ENCODE measurements at regions not wholly inside any gene's neighbourhood (a gene's known extent, or its start where the extent isn't known, plus 50 kb on each side); places are given as distances from the start of the nearest gene placed in this dataset.

DNA sequence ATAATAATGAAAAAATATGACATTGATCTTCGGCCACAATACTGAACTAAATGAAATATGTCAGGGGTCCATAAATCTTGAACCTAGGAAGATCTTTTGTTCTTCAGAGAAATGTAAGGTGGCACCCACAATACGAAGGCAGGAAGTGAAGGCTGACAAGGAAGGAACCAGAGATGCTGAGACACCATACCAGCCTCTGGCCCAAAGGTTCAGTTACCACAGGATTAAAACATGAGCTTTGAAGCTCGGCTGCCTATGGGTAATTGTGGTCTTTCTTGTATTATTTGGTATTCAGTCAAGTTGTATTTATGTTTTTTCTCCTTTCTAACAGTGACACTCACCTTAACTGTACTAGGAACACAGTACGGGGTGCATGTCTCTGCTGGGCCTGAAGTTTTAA lies 448.8 kb upstream of the SETBP1 start:
- no peak for DNase-seq (ENCODE audit: low spot score)

DNA sequence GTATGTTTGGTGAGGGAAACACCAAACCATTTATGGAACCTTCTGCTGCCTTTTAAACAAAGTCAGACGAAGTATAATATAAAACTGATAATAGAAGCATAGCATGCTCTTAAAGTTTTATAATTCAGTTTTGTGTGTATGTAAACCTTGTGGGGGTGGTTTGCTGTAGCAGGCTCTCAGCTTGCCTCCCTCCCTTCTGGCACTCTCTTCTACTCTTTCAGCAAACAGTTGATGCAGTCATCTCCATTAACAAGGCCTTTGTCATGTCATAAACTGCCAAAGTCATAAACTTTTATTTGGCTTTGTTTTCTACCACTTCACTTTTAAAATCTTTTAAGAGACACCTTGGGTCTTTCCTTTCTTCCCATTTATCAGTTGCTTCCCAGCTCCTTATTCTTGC lies 448.2 kb upstream of the SETBP1 start:
- DNase-seq (ENCODE audit: low spot score), result no peak

DNA sequence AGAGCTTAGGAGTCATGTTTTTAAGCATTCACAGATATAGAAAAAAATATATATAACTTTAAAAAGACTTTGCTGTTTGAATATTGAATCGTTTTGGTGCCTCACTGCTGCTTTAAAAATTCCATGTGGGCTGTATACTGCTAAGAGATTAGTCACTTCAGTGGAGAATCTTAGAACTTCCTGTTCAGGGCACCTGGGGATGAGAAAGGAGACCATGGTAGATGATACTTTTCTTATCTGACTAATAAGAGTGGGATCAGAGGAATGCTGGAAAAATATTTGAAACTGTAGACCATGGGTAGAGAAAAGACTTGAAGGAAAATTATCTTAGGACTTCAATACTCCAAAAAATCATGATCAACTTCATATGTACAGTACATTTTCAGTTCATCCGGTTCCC lies 442.2 kb upstream of the SETBP1 start:
- DNase-seq (ENCODE audit: low spot score), result no peak

DNA sequence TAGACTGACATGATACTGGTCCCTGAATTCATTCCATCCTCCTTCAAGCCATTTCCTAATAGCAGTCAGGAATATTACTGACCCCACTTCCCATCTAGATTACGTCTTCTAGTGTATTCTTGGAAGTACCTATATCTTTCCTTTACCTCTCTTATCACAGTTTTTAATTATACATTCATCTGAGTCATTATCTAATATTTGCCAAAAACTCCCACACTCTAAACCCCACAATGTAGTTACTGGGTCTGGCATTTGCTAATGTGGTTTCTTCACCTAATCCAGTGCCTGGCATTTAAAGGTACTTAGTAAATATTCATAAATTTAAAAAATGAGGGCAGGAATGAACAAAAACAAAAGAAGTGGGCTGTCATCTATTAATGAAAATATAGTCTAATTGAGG lies 441.8 kb upstream of the SETBP1 start:
- DNase-seq (ENCODE audit: low spot score), result no peak

DNA sequence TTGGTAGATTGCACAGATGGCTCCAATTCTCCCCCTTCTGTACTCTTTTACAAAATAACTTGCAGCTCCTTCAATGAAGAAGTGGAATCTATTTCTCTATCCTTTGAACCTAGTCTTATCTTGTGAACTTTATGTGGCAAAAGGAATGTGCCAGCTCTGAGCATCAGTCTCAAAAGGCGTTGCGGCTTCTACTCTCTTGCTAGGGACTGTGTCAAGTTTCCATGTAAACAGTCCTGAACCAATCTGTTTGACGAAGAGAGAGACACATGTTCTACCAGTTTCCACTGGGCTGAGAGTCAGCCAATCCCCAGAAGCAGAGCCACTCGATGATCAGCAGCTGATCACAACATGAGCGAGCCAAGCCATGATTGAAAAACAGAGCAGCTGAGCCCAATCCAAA lies 439.7 kb upstream of the SETBP1 start:
- DNase-seq (ENCODE audit: low spot score), result no peak

DNA sequence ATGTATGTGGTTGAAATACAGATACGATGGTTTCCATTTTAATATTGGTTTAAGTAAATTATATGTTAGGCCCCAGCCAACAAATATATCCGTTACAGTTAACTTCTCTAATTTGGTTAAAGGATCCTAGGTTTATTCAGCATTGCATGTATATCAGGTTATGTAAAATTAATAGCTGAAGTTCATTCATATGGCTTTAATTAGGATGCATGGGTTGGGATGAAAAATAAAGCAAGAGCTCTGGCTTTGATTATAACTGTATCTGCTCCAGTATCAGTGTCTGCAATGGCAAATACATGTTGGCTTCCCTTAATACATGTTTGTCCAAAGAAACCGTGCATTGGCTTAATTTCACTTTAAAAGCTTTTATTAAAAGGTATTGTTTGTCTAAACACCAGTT lies 435.7 kb upstream of the SETBP1 start:
- no peak for DNase-seq (ENCODE audit: low spot score)

DNA sequence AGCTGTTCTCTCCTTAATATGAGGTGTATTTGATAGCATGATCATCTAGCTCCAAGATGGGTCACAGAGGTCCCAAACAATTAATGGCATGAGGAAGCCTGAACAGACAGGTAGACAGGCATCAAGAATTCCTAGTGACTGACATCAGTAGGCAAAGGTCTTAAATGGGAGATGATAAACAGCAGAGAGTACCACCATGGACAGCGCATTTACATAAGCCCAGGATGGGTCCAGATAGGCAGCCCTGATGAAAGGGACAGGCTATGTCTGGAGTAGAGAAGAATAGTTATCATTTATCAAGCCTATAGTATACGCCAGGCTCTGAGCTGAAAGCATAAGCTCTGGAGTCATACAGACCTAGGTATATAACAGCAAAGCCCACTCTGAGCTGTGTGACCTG lies 434.7 kb upstream of the SETBP1 start:
- DNase-seq (ENCODE audit: low spot score), result no peak

DNA sequence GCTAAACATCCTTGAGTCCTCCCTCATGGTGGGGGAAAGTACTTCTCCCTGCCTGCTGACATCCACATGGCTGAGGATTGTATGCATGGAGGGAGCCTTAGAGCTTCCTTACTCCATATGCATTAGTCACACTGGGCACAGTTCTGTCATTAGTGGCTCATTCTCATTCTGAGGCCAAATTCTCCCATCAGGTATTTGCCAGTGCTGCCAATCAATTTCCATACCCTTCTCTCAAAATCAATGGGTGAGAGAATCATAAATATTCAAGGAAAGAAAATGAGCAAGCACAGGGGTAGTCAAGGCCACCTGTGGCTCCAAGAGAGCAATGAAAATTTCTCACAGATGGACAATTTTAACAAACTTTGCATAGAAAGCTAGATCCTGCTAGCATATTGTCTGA lies 422.6 kb upstream of the SETBP1 start:
- no peak for DNase-seq (ENCODE audit: low spot score)

DNA sequence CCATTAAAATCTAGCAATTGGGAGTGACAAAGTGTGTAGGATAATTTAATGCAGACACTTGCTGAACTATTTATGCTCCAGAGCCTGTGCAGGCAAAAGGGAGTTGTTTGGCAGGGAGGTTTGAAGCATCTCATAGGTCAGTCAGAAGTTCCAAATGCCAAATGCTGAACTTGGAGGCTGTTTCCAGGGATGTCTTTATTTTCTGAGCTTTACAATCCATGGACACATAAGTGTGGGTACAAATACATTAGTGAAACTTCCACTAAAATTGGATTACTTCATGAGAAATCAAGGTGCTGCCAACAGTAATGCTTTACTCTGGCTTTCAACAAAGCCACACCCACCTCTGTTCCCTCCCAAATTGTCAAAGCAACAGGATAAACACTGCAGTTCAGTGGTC lies 422.1 kb upstream of the SETBP1 start:
- DNase-seq (ENCODE audit: low spot score), result no peak

DNA sequence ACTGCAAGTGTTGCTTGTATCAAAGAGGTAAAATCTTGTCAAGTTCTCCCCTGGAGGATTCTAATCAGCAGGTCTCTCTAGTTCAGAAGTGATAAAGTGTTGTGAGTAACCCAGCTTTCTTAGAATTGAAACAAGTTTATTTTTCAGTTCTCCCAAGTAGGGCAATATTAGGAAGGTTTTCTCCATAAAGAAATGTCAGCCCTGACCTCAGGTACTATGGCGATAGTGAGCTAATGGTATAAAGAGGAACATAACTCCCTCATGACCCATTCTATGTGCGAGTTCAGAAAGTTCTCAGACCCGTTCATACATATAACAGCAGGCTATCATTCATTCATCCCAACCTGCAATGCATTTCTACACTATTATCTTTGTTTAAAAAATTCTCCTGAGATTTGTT lies 421.1 kb upstream of the SETBP1 start:
- no peak for DNase-seq (ENCODE audit: low spot score)

DNA sequence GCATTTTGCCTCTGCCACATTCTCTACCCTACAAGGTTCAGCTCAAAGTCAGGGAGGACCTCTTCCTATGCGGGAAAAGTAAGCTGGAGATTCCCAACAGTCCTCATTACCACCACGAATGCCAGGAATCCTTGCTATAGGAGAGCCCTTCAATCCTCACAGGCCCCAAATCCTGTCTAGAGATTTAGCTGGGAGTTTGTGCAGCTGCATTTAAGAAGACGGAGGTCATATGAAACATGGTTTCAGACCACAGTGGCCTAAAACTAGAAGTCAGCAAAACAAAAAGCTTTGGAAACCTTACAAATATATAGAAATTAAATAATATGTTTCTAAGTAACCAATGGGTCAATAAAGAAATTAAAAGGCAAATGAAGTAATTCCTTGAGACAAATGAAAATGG lies 415.3 kb upstream of the SETBP1 start:
- no peak for DNase-seq (ENCODE audit: low spot score)

DNA sequence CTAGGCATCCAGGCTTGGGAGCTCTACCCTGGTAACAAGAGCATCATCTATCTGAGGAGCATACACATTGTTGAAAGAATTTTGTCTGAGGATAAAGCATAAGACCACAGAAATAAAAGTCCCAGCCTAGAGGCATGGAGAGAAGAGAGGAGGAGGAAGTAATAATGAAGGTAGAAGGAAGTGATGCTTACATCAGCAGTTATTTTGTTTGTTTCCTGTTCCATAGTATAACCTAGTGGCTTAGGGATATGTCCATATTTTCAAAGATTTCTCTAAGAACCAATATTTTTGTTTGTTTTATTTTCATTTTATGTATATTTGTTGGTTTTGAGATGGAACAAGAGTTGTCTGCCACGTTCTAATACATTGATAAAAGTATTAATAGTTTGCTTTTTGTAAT lies 407.4 kb upstream of the SETBP1 start:
- no peak for DNase-seq (ENCODE audit: low spot score)

DNA sequence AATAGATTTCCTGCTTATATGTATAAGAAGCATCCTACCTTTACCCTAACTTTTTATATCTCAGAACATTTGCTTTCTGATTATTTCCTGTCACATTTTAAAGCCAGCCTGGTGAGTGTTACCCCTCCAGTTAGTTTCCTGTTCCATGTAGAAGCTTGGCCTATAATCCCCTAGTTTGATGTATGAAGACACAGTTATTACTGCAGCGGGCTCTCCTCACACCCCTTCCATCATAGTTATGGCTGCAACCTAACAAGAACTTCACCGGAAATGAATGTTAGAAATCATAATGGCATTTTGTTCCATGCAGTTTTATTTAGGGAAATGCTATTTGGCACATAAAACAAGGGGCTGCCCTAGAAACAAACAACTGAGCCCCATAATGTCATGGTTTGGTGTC lies 400.2 kb upstream of the SETBP1 start:
- DNase-seq (ENCODE audit: low spot score), result no peak

DNA sequence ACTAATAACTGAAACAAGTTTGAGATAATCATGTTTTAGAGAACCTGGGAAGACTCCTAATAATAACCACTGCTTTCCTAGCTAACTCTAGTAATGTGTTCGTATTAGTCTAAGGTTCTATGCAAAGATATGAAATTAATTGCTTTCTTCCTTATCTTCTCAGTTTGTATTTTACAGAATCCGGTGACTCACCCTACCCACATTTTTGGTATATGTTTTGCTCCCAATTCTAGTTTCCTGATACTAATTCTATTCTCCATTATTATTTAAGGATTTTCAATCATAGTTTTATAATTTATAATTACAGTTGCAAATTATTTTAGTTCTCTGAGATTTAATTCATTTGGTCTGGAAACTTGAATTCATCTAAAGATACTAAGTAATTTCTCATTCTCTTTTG lies 394.6 kb upstream of the SETBP1 start:
- DNase-seq (ENCODE audit: low spot score), result no peak

DNA sequence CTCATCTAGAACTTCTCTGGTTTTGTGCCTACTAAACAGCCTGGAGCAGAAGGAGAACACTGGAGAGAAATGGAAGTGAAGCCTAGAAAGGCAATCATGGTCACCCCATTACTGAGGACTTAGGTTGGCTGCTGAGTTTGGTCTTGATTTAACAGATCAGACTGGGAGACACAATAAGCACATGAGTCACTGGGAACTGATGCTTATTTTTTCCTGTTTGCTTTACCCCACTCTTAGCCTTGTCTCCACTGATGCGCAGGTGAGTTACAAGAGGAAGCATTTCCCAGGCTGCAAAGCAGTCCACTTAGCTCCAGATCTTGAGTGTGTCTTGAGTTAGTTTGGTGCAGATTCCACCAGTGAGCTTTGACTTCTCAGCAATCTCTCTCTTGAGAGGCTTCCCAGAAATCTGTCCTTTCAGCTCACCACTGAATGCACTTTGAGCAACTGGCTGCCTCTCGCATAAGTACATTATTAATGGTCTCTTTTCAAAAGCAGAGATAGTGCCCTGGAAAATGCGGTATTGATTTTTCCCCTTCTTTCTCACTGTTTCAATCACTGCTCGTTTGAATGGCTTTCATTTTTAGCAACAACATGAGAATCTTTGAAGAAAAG lies 390.2 kb upstream of the SETBP1 start:
- DNase-seq (ENCODE audit: low spot score), result no peak

DNA sequence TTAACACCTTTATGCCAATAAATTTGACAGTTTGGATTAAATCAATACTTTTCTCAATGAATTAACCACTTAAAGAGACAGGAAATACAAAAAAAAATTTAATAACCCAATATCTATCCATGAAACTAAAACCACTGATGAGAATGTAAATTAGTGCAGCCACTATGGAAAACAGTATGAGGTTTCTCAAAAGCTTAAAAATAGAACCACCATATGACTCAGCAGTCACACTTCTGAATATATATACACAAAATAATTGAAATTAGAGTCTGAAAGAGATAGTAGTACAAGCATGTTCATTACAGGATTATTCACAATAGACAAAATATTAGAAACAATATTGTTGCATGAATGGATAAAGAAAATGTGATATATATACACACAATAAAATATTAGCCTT lies 382.1 kb upstream of the SETBP1 start:
- no peak for DNase-seq (ENCODE audit: low spot score)

DNA sequence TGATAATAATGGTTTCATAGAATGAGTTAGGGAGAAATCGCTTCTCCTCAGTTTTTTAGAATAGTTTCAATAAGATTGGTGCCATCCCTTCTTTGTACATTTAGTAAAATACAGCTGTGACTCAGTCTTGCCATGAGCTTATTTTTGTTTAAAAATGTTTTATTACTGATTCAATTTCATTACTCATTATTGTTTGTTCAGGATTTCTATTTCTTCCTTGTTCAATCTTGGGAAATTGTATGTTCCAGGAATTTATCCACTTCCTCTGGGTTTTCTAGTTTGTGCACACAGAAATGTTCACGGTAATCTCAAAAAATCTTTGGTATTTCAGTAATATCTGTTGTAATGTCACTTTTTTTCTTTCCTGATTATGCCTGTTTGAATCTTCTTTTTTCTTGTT lies 371.5 kb upstream of the SETBP1 start:
- DNase-seq (ENCODE audit: low spot score), result no peak

DNA sequence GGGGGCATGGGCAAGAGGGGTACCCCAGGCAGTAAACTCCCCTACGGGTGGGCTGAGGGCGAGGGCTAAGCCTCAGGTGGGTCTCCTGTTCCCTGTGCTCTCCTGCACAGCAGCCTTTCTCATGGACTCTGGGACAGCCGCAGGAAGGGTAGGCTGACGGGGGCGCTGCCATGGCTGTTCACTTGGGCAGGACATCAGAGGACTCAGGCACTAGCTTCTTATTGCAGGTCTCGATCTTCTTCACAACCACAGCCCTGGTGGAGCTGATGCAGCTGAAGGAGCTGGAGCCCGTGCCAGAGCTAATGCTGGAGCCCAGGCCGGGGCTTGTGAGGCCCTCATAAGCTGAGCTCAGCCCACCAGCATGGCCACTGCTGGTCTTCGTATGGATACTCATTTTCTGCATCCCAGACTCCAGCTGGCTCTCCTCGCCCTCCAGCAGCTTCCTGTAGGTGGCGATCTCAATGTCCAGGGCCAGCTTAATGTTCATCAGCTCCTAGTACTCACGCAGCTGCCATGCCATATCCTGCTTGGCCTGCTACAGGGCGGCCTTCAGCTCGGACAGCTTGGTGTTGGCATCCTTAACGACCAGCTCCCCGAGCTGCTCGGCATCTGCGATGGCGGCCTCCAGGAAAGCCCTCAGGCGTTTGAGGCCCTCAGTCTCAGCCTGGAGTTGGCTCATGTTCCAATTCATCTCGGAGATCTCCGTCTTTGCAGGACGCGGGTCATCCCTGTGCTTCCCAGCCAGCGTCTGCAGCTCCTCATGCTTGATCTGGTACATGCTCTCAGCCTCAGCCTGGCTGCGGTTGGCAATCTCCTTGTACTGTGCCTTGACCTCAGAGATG lies 359.8 kb upstream of the SETBP1 start:
- DNase-seq (ENCODE audit: low spot score), result no peak

DNA sequence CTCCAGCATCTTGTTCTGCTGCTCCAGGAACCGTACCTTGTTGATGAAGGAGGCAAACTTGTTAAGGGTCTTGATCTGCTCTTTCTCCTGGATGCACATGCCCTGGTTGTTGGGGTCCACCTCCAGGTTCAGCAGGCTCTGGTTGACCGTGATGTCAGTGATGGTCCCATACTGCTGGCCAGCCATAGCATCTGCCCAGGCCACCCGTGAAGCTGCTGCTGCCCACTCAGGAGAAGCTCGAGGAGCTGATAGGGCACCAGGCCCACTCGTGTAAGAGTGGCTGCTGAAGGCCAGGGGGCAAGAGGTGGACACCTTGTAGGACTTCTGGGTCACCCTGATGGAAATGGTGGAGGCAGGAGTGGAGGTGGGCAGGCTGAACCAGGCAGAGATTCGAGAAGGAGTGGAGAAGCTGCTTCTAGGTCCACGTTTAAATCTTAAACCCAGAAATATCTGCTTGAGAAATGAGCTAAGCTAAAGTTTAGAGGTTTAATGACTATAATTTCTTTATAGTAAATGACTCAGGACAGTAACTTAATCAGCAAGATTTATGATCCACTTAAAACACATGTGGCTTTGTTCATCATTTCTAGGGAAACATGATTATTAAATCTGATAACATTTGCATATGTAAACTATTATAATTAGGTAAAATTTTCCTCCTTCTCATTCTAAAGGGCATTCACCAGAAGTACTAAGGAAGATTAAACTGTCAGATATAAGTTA lies 358.7 kb upstream of the SETBP1 start:
- DNase-seq (ENCODE audit: low spot score), result no peak

DNA sequence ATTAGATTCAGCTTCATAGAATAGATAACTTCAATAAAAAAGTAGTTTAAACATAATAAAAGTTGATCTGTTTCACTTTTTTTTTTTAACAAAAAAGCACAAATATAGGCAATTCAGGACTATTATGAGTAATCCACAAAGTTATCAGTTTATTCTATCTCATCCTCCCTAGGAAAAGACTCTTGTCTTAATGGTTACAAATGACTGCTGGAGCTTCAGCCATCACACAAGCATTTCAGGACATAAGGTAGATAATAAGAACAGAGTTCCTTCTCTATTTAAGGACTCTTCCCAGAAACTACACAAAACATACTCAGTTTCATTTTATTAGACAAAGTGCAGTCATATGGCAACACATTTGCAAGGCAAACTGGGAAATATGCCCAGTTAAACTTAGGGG lies 357.6 kb upstream of the SETBP1 start:
- no peak for DNase-seq (ENCODE audit: low spot score)

DNA sequence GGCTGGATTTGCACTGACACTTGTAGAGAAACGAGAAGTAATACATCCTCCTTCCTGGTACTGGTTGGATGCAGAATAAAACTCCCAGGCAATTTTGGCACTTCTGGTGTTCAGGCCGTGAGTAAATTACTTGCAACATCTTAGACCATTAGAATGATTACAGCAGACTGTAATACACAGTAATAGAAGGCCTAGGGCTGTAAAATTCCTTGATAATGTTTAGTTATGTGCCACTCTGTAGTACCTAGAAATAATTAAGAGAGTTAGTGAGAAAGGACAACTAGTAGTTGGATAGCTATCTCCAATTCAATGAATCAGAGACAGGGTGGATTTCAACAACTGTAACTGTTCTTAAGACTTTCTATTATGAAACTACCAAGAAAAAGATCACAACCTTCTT lies 356.3 kb upstream of the SETBP1 start:
- DNase-seq (ENCODE audit: low spot score), result no peak

DNA sequence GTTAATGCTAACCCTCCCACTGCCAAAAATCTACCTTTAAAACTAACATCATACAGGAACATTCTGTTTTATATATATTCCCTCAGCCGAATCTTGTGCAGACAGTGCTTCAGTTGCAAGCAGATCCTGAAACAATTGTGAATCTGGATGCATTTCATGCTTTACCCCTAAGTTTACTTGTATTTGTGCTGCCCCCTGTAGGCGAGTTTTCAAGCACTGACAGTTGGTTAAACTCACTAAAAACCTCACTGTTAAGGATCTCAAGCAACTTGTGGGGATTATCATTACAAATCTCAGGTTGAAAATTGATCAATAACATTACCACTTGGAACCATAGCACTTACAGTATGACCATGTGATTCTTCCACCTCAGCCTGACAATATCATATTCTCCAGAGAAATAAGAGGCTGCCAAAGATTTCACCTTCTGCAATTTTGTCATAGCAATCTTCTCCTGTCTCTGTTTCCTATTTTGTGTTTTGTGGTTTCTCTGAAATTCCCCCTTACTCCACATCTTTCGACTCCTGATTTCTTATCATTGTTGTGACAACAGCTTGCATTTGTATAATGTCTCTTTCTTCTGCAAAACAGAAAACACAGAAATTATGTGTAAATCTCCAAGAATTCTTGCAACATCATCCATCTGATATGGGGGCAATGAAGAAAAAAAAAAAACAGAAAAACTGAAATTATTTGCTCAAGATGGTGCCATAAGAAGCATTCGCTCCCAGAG lies 354.6 kb upstream of the SETBP1 start:
- DNase-seq (ENCODE audit: low spot score), result peak; percentile 62

All from pons (tissue), 1 donor.